ENCODE measurements at regions not wholly inside any gene's neighbourhood (a gene's known extent, or its start where the extent isn't known, plus 50 kb on each side); places are given as distances from the start of the nearest gene placed in this dataset.

DNA sequence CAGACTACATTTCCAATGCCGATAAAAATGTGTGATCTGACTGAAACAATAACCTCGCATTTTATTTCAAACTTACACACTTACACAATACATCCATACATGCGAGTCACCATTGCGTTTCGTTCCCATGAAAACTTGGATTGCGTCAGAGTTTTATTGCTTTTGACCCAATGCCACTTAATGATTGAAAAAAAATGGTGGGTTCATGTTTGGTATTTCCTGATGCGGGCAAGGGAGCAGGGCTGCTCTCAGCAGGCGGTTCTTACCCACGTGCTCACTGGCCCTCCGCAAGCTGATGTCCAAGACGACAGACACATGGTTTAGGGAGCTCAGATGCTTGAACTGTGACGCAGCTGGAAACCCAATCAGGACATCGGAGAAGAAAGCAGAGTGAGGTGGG, 281.0 kb upstream of the SULF2 start:
- CTCF ChIA-PET: no interaction called here
- BruUV-seq (replicated peaks): no TSS peak
- H3K27ac ChIP-seq: peak overlapping the region; percentile 85

DNA sequence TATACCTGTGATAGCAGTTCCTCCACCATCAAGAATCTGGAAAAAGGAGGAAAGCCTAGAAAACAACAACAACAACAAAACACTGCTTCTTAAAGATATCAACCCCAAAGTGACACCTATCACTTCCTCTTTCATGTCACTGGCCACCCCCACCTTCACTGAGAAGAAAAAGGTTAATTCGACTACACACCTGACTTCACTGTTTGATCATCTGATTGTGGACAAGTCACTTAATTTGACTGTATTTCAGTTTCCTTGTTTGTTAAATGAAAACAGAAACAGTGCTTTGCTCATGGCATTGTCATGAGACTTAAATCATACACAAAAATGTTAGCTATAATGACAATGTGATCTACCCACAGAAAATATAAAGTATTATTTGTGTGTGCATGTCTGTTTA, 280.6 kb upstream of the SULF2 start:
- no peaks in the 10 kb centered on the region for H3K79me2 ChIP-seq (ENCODE audit: low read depth)
- H3K4me1 ChIP-seq (replicated peaks; ENCODE audit: insufficient read depth): peaks cover 34% of the 10 kb centered on the region
- TF ChIP-seq, protein P1, sequence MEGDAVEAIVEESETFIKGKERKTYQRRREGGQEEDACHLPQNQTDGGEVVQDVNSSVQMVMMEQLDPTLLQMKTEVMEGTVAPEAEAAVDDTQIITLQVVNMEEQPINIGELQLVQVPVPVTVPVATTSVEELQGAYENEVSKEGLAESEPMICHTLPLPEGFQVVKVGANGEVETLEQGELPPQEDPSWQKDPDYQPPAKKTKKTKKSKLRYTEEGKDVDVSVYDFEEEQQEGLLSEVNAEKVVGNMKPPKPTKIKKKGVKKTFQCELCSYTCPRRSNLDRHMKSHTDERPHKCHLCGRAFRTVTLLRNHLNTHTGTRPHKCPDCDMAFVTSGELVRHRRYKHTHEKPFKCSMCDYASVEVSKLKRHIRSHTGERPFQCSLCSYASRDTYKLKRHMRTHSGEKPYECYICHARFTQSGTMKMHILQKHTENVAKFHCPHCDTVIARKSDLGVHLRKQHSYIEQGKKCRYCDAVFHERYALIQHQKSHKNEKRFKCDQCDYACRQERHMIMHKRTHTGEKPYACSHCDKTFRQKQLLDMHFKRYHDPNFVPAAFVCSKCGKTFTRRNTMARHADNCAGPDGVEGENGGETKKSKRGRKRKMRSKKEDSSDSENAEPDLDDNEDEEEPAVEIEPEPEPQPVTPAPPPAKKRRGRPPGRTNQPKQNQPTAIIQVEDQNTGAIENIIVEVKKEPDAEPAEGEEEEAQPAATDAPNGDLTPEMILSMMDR (conservative IDR thresholded peaks at IDR 0.05): no peak
- TF ChIP-seq EZH2 (IDR thresholded peaks at IDR 0.05; ENCODE audit: low read depth): no peak
- no peaks in the 10 kb centered on the region for H3K36me3 ChIP-seq (ENCODE audit: low read depth)
- intact Hi-C loops (cut with micrococcal nuclease; ENCODE audit: unreplicated experiment): loop anchor here (1.0 to 5.0 kb wide), 3 partner anchors 14 to 556 kb away; no protein-coding TSS in a partner anchor
- H3K27me3 ChIP-seq (ENCODE audit: insufficient read depth, low read depth): no peaks in the 10 kb centered on the region
- ChIA-PET POLR2A (ENCODE audit: unreplicated experiment) (no interaction called here), CTCF (interaction anchor here (0.7 kb wide), 1 partner anchor 170 kb away, joined by 8 read pairs; no protein-coding TSS in a partner anchor)
- peak in 1 of 2 experiments; percentile 63 for DNase-seq
- no peak overlapping the region for H3K4me3 ChIP-seq
- no TSS peak for BruUV-seq (replicated peaks)
- peak overlapping the region; percentile 35 for H3K4me2 ChIP-seq
- H3K9me2 ChIP-seq (ENCODE audit: insufficient read depth): no peaks in the 10 kb centered on the region
- no peaks in the 10 kb centered on the region; the same call in 1 of the 2 replicates for H3K9me3 ChIP-seq (ENCODE audit: insufficient read depth, low read depth)
- H4K20me1 ChIP-seq (ENCODE audit: insufficient read depth): no peaks in the 10 kb centered on the region
- H2AFZ ChIP-seq: no peak overlapping the region
- H3F3A ChIP-seq (ENCODE audit: insufficient read depth, low read depth): peaks cover 27% of the 10 kb centered on the region
- H3K27ac ChIP-seq: peak overlapping the region; percentile 85

More for the DNA sequence above, 281.0 kb upstream of the SULF2 start:
- intact Hi-C loops (cut with micrococcal nuclease; ENCODE audit: unreplicated experiment): loop anchor here (5.0 kb wide), 2 partner anchors 231 to 556 kb away; no protein-coding TSS in a partner anchor
- no peaks in the 10 kb centered on the region for H3K9me2 ChIP-seq (ENCODE audit: insufficient read depth)
- H3K9me3 ChIP-seq (ENCODE audit: insufficient read depth, low read depth): no peaks in the 10 kb centered on the region; the same call in 1 of the 2 replicates
- TF ChIP-seq EZH2 (IDR thresholded peaks at IDR 0.05; ENCODE audit: low read depth): no peak
- TF ChIP-seq, protein P1 (conservative IDR thresholded peaks at IDR 0.05): no peak
- H4K20me1 ChIP-seq (ENCODE audit: insufficient read depth): no peaks in the 10 kb centered on the region
- H3K4me1 ChIP-seq (replicated peaks; ENCODE audit: insufficient read depth): peaks cover 34% of the 10 kb centered on the region
- no peaks in the 10 kb centered on the region for H3K27me3 ChIP-seq (ENCODE audit: insufficient read depth, low read depth)
- no peaks in the 10 kb centered on the region for H3K79me2 ChIP-seq (ENCODE audit: low read depth)
- no peaks in the 10 kb centered on the region for H3K36me3 ChIP-seq (ENCODE audit: low read depth)
- no peak overlapping the region for H2AFZ ChIP-seq
- peaks cover 28% of the 10 kb centered on the region for H3F3A ChIP-seq (ENCODE audit: insufficient read depth, low read depth)
- DNase-seq: peak; percentile 15 to 78
- H3K4me2 ChIP-seq: peak overlapping the region; percentile 35
- POLR2A ChIA-PET (ENCODE audit: unreplicated experiment): no interaction called here
- H3K4me3 ChIP-seq: no peak overlapping the region

DNA sequence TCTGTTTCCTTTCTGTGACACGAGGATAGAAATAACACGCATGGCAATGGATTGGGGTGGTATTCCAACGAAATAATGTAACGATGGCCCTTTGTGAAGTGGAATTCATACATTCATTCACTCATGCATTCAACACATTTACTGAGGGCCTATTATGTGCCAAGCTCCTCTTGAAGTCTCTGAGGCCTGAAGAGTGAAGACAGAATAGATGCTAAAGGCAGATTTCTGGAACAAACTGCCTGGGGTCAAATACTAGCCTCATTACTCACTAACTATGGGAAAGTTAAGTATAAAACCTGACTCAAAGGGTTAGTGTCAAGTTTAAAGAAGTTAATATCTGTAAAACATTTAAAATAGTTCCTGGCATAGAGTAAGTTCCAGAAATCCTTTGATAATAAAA, 279.6 kb upstream of the SULF2 start:
- no TSS peak for BruUV-seq (replicated peaks)
- no peaks in the 10 kb centered on the region for H3K36me3 ChIP-seq (ENCODE audit: low read depth)
- H3F3A ChIP-seq (ENCODE audit: insufficient read depth, low read depth): peaks cover 24% of the 10 kb centered on the region
- peak; percentile 46 to 95 for DNase-seq
- intact Hi-C loops (cut with micrococcal nuclease; ENCODE audit: unreplicated experiment): loop anchor here (1.0 to 5.0 kb wide), 3 partner anchors 13 to 557 kb away; no protein-coding TSS in a partner anchor
- H3K9me2 ChIP-seq (ENCODE audit: insufficient read depth): no peaks in the 10 kb centered on the region
- H3K4me1 ChIP-seq (replicated peaks; ENCODE audit: insufficient read depth): peaks cover 34% of the 10 kb centered on the region
- H3K4me2 ChIP-seq: peak overlapping the region; percentile 35
- H3K9me3 ChIP-seq (ENCODE audit: insufficient read depth, low read depth): no peaks in the 10 kb centered on the region; the same call in 1 of the 2 replicates
- ChIA-PET CTCF (no interaction called here), POLR2A (ENCODE audit: unreplicated experiment) (no interaction called here)
- TF ChIP-seq, protein P1 (conservative IDR thresholded peaks at IDR 0.05): no peak
- no peak for TF ChIP-seq EZH2 (IDR thresholded peaks at IDR 0.05; ENCODE audit: low read depth)
- no peak overlapping the region for H3K4me3 ChIP-seq
- H3K27me3 ChIP-seq (ENCODE audit: insufficient read depth, low read depth): no peaks in the 10 kb centered on the region
- H3K27ac ChIP-seq: peak overlapping the region; percentile 85
- H2AFZ ChIP-seq: no peak overlapping the region
- H3K79me2 ChIP-seq (ENCODE audit: low read depth): no peaks in the 10 kb centered on the region
- no peaks in the 10 kb centered on the region for H4K20me1 ChIP-seq (ENCODE audit: insufficient read depth)
